Hepatocyte (in vitro differentiated cells): ENCODE measurements at regions not wholly inside any gene's neighbourhood (a gene's known extent, or its start where the extent isn't known, plus 50 kb on each side); places are given as distances from the start of the nearest gene placed in this dataset.

Experiments
- CTCF ChIP-seq: fragments of 200-600 bp; sonication (generic); IDR thresholded peaks from 2 replicates; pipeline ENCODE4 v1.5.1; 2016; ENCODE audit warnings: antibody characterized with exemption, mild to moderate bottlenecking; ENCODE audit not compliant: poor library complexity
- EZH2 ChIP-seq: fragments of 200-600 bp; sonication (generic); IDR thresholded peaks from 2 replicates; pipeline ENCODE4 v1.6.1; 2016; ENCODE audit warnings: antibody characterized with exemption, mild to moderate bottlenecking, borderline replicate concordance

GRCh38 chr4:106530024-106530361, 161.4 kb upstream of the GIMD1 start:
- TF ChIP-seq CTCF (no peak), EZH2 (no peak)
